ENCODE measurements at regions not wholly inside any gene's neighbourhood (a gene's known extent, or its start where the extent isn't known, plus 50 kb on each side); places are given as distances from the start of the nearest gene placed in this dataset.

DNA sequence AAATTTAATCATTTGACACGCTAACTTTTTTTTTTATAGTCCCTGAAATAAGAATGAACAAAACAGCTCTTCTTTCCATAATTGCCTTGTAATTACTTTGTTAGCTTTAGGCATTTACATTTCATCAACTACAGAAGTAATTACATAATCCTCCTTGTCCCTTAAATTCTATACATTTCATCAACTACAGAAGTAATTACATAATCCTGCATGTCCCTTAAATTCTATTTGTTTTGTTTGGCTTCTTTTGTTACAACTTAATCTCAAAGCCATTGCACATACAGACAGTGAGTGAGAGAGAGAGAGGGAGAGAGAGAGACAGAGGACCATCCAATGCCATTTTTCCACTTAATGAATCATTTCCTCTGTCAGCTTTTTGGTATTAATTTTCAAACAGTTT lies 873.2 kb downstream of the METTL15 start:
- TF ChIP-seq POLR2A (IDR thresholded peaks at IDR 0.05), result no peak
- TF ChIP-seq, protein P1, sequence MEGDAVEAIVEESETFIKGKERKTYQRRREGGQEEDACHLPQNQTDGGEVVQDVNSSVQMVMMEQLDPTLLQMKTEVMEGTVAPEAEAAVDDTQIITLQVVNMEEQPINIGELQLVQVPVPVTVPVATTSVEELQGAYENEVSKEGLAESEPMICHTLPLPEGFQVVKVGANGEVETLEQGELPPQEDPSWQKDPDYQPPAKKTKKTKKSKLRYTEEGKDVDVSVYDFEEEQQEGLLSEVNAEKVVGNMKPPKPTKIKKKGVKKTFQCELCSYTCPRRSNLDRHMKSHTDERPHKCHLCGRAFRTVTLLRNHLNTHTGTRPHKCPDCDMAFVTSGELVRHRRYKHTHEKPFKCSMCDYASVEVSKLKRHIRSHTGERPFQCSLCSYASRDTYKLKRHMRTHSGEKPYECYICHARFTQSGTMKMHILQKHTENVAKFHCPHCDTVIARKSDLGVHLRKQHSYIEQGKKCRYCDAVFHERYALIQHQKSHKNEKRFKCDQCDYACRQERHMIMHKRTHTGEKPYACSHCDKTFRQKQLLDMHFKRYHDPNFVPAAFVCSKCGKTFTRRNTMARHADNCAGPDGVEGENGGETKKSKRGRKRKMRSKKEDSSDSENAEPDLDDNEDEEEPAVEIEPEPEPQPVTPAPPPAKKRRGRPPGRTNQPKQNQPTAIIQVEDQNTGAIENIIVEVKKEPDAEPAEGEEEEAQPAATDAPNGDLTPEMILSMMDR (IDR thresholded peaks at IDR 0.05 in 4 of 5, conservative IDR thresholded peaks at IDR 0.05 in 1 of 5), result no peak
